ENCODE measurements at regions not wholly inside any gene's neighbourhood (a gene's known extent, or its start where the extent isn't known, plus 50 kb on each side); places are given as distances from the start of the nearest gene placed in this dataset.

DNA sequence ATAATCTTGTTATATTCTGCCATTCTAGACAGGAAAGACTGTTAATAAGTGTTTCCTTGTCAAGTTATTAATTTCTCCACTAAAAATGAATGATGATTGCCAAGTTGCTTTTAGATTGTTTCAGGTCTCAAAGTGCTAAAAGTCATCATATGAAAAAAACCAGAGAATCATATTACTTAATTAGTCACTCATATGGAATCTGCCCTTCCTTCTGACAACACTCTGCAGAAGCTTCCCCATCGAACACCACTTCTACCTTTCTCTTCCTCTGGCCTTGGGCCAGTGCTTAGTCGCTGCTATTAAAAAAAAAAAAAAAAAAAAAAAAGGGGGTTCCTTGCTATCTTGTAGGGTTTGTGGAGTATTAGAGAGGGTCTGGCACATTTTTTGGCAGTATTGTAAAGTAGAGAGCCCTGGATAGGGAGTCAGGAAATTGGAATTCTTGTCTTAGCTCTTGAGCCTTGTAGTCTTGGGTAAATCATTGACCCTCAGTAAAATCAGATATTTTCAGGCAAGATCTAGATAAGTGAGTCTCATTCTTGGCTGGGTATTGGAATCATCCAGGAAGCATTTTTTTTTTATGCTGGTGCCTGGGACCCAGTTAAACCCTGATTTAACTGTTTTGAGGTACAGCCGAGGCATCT is 141.7 kb upstream of the CCDC68 start:
- TF ChIP-seq POLR2A (IDR thresholded peaks at IDR 0.05; ENCODE audit: low read depth, low read length): no peak
- TF ChIP-seq SPI1 (IDR thresholded peaks at IDR 0.05; ENCODE audit: low read depth, low read length): no peak
- TF ChIP-seq POLR2AphosphoS5 (IDR thresholded peaks at IDR 0.05; ENCODE audit: low read depth, low read length): no peak
- TF ChIP-seq TAF1 (IDR thresholded peaks at IDR 0.05; ENCODE audit: low read depth, low read length): no peak
- no peak for TF ChIP-seq PAX5 (IDR thresholded peaks at IDR 0.05; ENCODE audit: insufficient read depth, low read length, severe bottlenecking)
- no peak for TF ChIP-seq POU2F2 (IDR thresholded peaks at IDR 0.05; ENCODE audit: low read depth, low read length)
